GM12891 (cell line): ENCODE measurements at regions not wholly inside any gene's neighbourhood (a gene's known extent, or its start where the extent isn't known, plus 50 kb on each side); places are given as distances from the start of the nearest gene placed in this dataset.

Source experiments
- POLR2AphosphoS5 ChIP-seq: IDR thresholded peaks from 2 replicates; pipeline ENCODE4 v1.6.1; 2011; ENCODE audit warnings: low read depth, low read length, control low read depth
- POU2F2 ChIP-seq: IDR thresholded peaks from 2 replicates; pipeline ENCODE4 v1.6.1; 2011; ENCODE audit warnings: low read depth, mild to moderate bottlenecking, control low read depth, low read length, moderate library complexity

GRCh38 chr18:61085036-61085435 lies 248.2 kb upstream of the CDH20 start:
- TF ChIP-seq POU2F2 (no peak), POLR2AphosphoS5 (no peak)
